ENCODE measurements at regions not wholly inside any gene's neighbourhood (a gene's known extent, or its start where the extent isn't known, plus 50 kb on each side); places are given as distances from the start of the nearest gene placed in this dataset.

- H3K4me1 ChIP-seq (ENCODE audit: control insufficient read depth in 1 of 2, insufficient read depth in 2 of 2, low read length in 2 of 2): no peaks in the 10 kb centered on the region
- RAD21 ChIA-PET (ENCODE audit: low non-redundant PET in 1 of 2, low total read pairs in 2 of 2, uncharacterized antibody in 2 of 2, unreplicated experiment in 2 of 2): no interaction called here
- no peak for ATAC-seq
These were observed 105.2 kb upstream of the LRFN2 start for GRCh38 chr6:40692337-40692736.

More at GRCh38 chr6:40692337-40692736, 105.2 kb upstream of the LRFN2 start:
- H3K27ac ChIP-seq (ENCODE audit: low read depth, low read length): no peak overlapping the region
- intact Hi-C loops (cut with micrococcal nuclease): no loop called here
- TF ChIP-seq EZH2 (IDR thresholded peaks at IDR 0.05) (no peak), EGR1 (IDR thresholded peaks at IDR 0.05; ENCODE audit: low read depth) (no peak), FOSL1 (IDR thresholded peaks at IDR 0.05; ENCODE audit: low read depth) (no peak), SP1 (IDR thresholded peaks at IDR 0.05; ENCODE audit: low read depth) (no peak), YY1 (IDR thresholded peaks at IDR 0.05; ENCODE audit: extremely low read depth, insufficient replicate concordance, low read depth, low read length) (no peak), ZFX (IDR thresholded peaks at IDR 0.05) (no peak), CTCF (IDR thresholded peaks at IDR 0.05 in 2 of 3, conservative IDR thresholded peaks at IDR 0.05 in 1 of 3; ENCODE audit: borderline replicate concordance in 1 of 3, insufficient read depth in 1 of 3, low read depth in 2 of 3, low read length in 2 of 3) (no peak), ELF1 (IDR thresholded peaks at IDR 0.05; ENCODE audit: borderline replicate concordance, low read depth) (no peak), SRF (IDR thresholded peaks at IDR 0.05; ENCODE audit: low read depth) (no peak), CBX3 (IDR thresholded peaks at IDR 0.05; ENCODE audit: low read depth) (no peak), EZH2phosphoT487 (IDR thresholded peaks at IDR 0.05; ENCODE audit: borderline replicate concordance) (no peak), CEBPB (IDR thresholded peaks at IDR 0.05; ENCODE audit: low read depth) (no peak), ZBTB33 (IDR thresholded peaks at IDR 0.05; ENCODE audit: extremely low read depth, insufficient replicate concordance, low read length) (no peak), REST (IDR thresholded peaks at IDR 0.05; ENCODE audit: low read depth) (no peak), MAX (IDR thresholded peaks at IDR 0.05) (no peak), RAD21 (IDR thresholded peaks at IDR 0.05; ENCODE audit: low read depth) (no peak), JUND (IDR thresholded peaks at IDR 0.05) (no peak), SIN3A (IDR thresholded peaks at IDR 0.05; ENCODE audit: low read depth) (no peak)
- H3K9ac ChIP-seq (ENCODE audit: low read length): no peak overlapping the region
- H3K79me2 ChIP-seq (ENCODE audit: insufficient read depth, low read length): no peaks in the 10 kb centered on the region
- ChIA-PET POLR2A (no interaction called here), CTCF (no interaction called here)
- no peak overlapping the region for H3K4me2 ChIP-seq (ENCODE audit: low read length)
- no peak overlapping the region for H3K4me3 ChIP-seq (replicated peaks in 1 of 2; ENCODE audit: low read depth in 1 of 2, low read length in 2 of 2)
- no peak for DNase-seq (ENCODE audit: low read depth, low spot score)
- H3K9me2 ChIP-seq (ENCODE audit: insufficient read depth): no peaks in the 10 kb centered on the region
- BruUV-seq (replicated peaks): no TSS peak
- H4K20me1 ChIP-seq (ENCODE audit: insufficient read depth): no peaks in the 10 kb centered on the region
- no peaks in the 10 kb centered on the region for H3K9me3 ChIP-seq (ENCODE audit: control insufficient read depth in 1 of 2, insufficient read depth in 1 of 2, low read depth in 1 of 2, low read length in 2 of 2)
- no peaks in the 10 kb centered on the region for H3K36me3 ChIP-seq (ENCODE audit: control insufficient read depth in 1 of 2, insufficient read depth in 2 of 2, low read length in 2 of 2)
- H3K27me3 ChIP-seq (ENCODE audit: insufficient read depth, low read length): peaks cover 26% of the 10 kb centered on the region
- no peak overlapping the region for H2AFZ ChIP-seq (ENCODE audit: low read depth, low read length, poor library complexity, severe bottlenecking)

Data from HCT116 (cell line).